GM19025 (cell line): ENCODE measurements at regions not wholly inside any gene's neighbourhood (a gene's known extent, or its start where the extent isn't known, plus 50 kb on each side); places are given as distances from the start of the nearest gene placed in this dataset.

Experiments
- ATAC-seq: cut with Tn5 transposase; IDR thresholded peaks from one replicate; pipeline ENCODE4 v1.9.1; 2021; ENCODE audit warnings: mild to moderate bottlenecking, low read depth, moderate library complexity; ENCODE audit not compliant: unreplicated experiment

DNA sequence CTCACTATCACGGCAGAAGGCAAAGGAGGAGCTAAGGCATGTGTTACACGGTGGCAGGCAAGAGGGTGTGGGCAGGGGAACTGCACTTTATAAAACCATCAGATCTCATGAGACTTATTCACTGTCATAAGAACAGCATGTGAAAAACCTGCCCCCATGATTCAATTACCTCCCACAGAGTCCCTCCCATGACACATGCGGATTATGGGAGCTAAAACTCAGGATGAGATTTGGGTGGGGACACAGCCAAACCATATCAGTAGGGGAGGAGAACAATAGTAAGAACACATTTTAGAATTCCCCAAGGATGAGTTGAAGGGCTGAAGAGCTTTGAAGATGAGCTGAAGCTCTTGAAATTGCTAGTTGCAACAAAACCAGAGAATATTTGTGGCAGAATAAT, 287.9 kb downstream of the SMARCA2 start:
- ATAC-seq, result no peak

DNA sequence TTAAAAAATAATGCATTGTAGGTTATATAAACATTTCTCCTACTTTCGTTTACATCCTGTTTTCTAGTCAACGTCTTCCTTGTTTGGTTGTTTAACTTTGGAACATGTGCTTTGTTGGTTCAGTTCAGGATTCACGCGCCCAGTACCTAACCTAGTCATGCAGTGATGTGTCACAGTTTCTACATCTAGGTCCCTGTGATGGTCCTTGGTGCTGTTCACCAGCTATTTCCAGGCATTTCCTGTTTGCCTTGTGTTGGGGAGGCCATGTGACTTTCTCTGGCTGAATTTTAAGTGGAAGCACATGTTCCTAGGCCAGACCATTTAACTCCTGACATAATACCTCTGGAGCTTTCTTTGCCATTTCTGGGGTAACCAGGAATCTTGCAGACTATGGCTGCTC, 292.3 kb downstream of the SMARCA2 start:
- ATAC-seq, result no peak

DNA sequence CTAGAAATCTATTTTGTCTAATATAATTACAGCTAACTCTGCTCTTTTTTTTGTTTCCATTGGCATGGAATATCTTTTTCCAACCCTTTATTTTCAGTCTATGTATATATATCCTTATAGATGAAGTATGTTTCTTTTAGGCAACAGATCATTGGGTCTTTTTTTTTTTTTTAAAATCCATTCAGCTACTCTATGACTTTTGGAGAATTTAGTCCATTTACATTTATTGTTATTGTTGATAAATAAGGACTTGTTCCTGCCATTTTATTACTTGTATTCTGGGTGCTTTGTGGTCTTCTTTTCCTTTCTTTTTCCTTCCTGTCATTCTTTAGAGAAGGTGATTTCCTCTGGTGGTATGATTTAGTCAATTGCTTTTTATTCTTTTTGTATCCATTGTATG, 296.8 kb downstream of the SMARCA2 start:
- ATAC-seq, result no peak

DNA sequence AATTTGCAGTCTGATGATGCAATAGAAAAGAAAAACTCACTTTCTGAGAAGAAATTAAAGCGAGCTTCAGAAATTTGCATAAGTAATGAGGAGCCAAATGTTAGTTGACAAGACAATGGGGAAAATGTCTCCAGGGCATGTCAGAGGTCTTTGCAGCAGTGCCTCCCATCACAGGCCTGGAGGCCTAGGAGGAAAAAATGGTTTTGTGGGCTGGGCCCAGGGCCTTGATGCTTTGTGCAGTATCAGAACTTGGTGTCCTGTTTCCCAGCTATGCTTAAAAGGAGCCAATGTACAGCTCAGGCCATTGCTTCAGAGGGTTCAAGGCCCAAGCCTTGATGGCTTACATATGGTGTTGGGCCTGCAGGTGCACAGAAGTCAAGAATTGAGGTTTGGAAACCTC, 298.4 kb downstream of the SMARCA2 start:
- ATAC-seq, result no peak

DNA sequence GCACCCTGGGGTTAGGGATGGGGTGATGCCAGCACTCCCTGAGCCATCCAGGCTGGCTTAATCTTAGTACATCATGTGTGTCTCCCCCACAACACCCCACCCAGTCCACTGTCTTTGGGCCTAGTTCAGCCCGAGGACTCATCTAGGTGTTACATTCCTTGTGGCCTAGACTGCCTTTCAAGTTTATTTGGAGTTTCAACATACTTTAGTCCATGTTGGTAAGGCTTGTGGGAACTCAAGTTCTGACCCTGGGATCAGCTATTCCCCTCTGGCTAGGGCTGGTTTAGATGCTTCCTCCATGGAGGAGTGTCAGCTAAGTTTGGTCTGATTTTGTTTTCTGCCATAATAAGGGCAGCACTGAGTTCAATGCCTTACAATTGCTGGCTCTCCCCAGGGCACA, 302.4 kb downstream of the SMARCA2 start:
- ATAC-seq, result no peak

DNA sequence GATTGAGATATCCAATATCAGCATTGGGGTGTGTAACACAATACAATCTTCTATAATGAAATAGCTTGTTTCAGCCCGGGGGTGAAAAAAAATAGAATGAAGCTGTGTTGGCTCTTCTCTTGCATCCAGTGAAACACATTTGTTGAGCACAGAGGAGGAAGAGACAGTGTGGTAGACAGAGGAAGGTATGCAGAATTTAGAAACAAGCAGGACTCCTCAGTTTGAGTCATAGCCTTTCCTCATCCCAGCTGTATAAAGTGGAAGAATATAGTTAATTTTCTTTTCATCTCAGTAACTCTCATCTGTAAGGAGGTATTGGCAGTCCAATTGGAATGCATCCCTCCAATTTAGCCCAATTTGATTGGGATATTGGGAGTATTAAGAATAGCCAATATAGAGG, 302.2 kb upstream of the VLDLR start:
- no peak for ATAC-seq

DNA sequence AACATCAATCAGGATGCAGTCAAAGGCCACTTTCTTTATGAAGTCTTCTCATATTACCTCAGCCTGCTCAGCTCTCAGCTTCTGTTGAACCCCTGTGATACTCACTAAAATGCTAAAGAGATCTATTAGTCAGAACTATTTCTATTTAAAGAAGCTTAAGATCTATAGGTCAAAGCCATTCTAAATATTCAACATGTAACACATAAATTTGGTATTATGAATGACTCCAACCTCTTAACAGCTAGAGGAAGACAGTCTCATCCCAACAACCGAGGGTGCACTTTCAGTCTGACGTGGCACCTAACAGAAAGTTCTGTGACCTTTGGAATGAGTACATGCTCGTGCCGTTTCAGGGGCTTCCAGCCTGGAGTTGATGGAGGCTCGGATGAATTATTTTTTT, 301.5 kb upstream of the VLDLR start:
- ATAC-seq, result no peak

DNA sequence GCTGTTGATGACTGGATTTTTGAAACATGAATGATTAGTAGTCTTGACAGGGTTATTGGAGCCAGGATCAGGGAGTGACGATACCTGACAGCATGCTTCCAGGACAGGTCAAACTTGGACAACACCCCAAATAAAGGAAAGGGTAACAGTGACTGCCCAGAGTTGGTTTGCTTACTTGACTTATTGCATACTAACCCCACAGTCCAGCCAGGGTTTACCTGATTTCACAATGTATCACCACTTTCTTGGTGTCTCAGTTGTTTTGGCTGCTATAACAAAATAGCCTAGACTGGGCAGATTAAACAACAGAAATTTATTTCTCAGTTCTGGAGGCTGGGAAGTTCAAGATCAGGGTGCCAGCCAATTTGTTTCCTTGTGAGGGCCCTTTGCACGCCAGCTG, 301.0 kb upstream of the VLDLR start:
- no peak for ATAC-seq

DNA sequence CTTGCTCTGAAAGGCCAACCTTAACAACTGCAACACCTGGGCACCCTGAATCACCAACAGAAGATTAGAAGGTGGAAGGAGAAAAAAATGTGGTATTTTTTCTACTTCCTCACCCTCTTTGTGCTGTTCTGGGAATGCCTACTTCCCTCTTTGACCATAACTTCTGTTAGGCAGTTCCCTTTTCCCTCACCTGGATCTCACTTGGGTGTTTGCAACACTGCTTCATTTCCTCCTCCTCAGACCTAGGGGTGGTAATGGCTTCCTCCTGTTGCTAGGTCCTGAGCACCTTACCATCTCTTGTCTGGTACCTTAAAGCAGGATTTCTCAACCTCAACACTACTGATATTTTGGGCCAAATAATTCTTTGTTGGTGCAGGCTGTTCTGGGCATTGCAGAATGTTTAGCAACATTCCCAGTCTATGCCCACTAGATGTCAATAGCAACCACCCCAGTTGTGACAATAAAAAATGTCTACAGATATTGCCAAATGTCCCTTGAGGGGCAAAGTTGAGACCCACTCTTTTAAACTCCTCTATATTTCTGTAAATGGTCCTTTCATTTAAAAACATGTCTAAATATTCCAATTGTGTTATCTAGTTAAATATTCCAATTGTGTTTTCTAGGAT, 300.0 kb upstream of the VLDLR start:
- no peak for ATAC-seq

DNA sequence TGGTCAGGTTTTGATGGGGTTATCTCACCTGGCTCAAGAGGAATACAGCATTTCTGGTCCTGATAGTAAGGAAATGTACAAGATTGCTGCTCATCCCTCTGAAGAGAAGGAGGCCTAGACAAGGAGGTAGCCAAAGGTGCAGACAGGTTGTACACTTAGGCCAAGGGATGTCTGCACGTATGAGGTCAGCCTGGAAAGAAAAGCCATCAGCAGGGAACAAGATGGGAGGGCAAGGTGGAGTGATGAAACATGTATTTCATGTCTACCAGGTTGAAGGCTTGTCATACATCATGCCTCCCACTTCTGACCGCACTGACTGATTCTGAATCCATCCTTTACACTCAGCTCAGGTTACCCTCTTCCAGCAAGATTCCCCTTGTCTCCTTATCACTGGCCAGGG, 296.8 kb upstream of the VLDLR start:
- ATAC-seq, result no peak

DNA sequence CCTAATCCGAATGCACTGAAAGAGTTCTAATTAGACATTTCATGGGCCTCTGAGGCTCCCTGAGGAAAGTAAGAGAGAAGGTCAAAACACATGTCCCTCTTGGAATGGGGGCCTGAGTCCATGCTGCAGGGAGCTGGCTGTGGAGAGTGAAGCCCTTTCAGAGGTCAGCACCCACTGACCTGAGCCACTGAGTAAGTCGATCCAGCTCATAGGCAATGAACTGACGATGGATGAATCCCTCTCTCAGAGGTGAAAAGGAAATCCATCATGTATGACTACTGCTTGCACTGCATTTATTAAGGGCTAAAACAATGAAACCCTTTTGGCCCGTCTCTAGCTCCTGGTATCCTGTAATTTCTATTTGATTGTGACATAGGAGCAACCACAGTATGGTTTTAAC, 288.9 kb upstream of the VLDLR start:
- no peak for ATAC-seq

DNA sequence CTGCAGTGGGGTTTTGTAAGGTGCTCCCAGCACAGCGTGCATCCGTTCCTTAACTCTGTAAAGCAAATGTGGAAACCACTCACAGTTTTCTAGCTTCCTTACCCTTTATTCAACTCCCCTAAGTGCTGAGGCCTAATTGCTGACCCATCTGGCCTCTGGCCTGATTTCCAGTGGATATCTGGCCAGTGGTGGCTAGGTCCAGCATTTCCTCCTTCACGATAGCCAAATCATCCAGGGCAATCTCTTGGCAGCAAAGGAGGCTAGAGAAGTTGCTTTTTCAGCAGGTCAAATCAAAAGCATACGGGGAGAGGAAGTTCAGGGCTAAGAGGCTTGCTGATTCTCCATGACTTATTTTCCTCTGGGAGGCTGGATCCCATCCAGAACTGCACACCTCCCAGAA, 286.3 kb upstream of the VLDLR start:
- ATAC-seq, result no peak

DNA sequence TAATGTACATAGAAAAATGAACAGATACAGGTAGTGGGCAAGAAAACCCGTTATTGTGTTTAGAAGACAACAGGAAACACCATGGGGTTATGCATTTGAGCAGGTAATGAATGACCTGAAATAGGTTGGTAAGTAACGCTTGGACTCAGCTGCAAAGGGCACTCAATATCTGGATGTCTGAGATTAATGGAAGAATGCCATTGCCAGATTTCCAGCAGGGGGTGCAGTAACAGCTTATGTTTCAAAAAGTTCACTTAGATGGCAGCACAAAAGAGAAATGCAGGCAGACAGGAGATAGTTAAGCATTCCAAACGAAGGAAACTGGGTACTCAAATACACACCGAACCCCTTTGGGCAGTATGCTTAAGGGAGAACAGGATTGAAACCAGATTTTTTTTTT, 285.5 kb upstream of the VLDLR start:
- ATAC-seq, result no peak

DNA sequence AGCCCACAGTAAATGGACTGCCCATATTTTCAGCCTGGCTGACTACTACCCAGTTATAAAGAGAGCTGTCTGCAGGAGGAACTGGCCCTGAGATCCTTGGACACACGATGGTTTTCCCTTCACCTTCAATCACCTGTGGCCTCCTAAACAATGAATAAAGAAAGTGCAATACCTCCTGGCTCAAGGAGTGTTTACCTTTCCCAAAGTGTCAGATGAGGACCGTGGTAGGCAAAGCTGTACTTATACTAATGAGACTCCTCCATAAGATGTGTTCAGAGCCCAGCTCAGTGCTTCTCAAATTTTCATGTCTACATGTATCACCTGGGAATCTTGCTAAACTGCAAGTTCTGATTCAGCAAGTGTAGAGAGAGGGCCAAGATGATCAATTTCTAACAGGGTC, 284.5 kb upstream of the VLDLR start:
- no peak for ATAC-seq

DNA sequence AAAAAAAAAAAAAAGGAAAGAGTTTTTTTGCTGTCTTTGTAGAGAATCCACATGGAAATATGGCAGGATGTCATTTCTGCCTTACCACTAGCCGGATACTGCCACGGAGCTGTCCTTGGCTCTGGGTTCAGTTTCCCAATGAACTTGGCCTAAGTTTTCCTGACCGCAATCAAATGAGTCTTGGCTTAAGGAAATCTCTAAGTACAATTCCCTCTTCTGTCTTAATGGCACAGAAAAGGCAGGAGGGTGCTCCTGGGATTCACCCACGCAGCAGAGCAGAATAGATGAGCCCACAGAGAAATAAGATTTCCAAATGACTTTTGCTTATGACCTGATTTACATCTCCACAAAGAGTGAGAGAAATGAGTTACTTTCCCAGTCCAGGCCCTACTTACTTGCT, 284.0 kb upstream of the VLDLR start:
- no peak for ATAC-seq

DNA sequence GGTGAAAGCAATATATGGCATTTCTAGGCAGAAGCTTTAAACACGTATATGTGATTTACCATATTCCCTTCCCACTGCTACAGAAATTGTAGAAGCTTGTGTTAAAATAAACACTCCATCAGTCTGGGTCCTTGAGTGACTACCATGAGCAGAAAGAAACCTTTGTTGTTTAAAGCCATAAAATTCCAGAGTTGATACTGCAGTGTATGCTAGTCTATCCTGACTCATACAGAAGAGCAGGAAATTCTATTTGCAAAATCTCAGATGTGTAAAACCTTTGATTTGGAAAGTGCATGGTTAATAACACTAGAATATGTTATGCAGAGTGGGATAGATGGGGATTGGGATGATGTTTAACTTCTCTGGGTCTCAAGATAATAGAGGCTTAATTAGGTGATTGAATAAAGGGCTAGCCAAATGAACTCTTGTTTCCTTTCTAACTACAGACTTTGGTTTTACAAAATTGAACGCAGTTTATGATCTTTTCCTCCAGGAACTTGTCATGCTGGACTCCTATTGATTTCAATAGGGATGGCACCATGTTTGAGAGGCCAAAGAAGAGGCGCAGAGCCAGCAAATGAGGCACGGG, 282.7 kb upstream of the VLDLR start:
- no peak for ATAC-seq

DNA sequence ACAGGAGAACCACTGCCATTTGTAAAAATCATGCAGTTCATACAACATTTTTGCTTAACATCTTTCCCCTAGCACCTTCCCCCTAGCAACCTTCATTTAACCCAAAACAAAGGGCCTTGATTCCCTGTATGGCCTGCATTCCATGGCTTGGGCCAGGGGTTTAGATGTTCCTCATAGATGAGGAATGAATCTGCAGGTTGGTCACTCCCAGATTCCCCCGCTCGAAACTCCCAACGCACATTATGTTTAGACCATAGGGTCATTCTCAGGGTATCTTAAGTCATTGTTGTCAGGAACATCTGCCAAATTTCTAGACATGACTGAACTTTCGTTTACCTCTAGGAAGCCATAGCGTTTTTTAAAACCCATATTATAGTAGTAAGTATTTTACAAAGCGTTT, 282.2 kb upstream of the VLDLR start:
- no peak for ATAC-seq

DNA sequence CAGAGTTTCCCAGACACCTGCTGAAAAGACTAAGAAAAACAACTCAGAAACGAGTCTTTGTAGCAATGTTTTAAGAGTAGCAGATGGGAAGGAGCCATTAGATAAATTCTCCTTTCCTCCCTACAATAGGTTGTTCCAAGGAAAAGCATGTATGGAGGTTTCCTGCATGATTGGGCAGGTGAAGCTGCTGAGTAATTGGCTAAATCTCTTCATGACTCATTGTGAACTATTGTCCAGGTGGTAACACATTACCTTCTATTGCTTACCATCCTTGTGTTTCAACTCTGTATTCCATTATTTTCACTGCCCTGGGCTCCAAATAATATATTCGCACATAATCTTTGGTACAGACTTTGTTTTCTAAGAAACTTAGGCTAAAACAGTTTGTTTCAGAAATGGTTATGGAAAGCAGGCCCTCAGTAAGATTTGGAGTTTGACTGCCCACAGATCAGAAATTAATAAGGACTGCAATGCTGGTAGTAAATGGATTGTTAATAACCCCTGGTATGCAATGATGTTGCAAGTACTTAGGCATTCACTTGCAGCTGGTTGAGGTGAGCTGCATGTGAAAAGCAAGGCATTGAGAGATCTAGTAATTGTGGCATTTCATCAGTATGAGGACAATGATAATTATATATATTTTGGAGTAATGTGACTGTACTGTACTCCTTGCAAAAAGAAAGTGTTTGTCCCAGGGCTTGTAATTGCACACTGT, 281.4 kb upstream of the VLDLR start:
- ATAC-seq, result no peak

DNA sequence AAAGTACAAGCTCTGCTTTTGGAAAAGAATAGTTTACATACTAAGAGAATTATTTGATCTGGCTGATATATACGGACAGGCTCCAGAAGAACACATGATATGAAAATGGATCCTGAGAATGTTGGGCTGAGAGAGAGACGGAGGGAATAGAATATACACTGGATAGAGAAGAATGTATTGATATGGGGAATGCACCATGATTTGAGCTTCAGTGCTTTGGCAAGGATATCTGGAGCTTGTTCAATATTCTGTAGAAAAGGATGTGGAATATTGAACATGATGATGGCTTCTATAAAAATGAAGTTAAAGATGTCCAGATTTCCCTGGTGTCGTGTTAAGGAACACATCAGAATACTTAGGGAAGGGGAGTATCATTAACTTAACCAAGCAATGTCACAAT, 280.5 kb upstream of the VLDLR start:
- ATAC-seq, result no peak

DNA sequence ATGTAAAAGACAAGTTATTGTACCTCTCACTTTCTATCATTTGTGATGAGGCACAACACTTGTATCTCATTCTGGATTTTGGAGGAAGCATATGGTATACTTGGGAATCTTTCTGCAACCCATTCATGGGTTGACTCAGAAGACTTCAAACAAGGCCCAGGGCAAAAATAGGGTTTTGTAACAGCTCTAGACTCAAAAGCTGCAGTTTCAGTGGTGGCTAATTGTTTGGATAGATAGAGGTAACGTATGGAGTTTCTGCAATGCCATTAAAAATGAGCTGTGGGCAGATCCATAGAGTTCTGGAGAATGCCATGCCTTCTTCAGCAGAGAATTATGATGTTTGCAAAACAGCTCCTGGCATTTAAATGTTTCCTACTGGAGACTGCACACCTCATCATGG, 279.6 kb upstream of the VLDLR start:
- no peak for ATAC-seq

DNA sequence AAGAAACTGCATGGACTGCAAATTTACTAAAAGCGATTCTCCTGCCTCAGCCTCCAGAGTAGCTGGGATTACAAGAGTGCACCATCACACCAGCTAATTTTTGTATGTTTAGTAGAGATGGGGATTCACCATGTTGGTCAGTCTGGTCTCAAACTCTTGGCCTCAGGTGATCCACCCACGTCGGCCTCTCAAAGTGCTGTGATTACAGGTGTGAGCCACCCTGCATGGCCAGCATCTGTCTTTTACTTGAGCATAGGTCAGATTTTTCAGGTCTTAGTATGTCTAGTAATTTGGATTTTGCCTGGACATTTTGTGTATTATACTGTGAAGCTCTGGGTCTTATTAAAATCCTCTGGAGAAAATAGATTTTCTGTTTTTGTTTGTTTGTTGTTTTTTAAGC, 277.8 kb upstream of the VLDLR start:
- no peak for ATAC-seq

DNA sequence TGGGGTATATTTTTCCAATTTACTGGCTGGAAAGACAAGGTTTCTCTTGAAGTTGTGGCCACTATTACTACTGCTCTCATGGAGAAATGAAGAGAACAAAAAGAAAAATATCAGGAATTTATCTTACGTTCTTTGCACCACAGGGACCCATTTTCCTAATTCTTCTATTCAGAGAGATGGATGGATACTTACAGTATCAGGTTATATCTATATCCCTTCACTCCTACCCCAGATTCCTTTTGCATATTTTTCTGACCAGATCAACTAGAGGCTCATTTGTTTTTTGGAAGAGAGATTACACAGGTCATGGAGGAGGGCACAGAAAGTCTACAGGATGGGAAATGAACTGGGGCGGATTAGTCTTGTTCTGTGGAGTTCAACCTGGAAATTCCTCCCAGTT, 277.2 kb upstream of the VLDLR start:
- ATAC-seq, result no peak
